NCI-H2081 (cell line): ENCODE measurements at regions not wholly inside any gene's neighbourhood (a gene's known extent, or its start where the extent isn't known, plus 50 kb on each side); places are given as distances from the start of the nearest gene placed in this dataset.
"Not testable (repeated sequence)": the region's sequence is repeated elsewhere in the genome, so short reads cannot be mapped to it uniquely, and the experiment has no call there.

Source experiments
- DNase-seq, 2 experiments: peaks; one replicate each; lab custom pipeline; 2025; lab: John Stamatoyannopoulos, UW

DNA sequence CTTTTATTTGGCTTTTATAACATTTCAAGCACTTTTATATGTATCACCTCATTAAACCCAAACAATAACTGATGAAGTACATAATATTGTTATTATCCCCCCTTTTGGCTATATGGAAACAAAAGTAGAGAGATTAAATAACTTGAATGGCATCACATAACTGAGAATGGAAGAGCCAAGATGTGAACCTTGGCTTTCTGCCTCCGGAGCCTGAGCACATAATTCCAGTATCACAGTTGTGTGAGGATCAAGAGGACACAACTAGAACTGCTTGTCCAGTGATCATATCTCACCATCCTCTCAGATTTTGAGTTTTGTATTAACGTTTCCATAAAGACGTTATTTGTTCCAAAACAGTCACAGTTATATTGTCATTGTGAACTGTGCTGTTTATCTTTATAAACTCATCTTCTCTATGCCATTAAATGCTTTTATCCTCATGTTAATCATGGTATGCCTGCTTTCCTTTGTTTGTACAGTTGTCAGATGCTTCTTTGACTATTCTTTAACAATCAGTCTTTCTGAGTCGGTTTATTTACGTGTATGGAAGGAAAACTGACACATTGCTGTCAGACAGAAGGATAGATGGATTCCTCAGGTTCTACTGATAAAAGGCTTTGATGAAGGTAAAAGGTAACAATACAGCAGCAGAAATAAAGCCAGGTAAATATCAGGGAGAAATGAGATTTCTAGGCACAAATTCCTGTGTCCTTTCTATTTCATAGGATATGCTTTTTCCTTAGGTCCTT is 92.0 kb upstream of the FAM13C start:
- no peak for DNase-seq

DNA sequence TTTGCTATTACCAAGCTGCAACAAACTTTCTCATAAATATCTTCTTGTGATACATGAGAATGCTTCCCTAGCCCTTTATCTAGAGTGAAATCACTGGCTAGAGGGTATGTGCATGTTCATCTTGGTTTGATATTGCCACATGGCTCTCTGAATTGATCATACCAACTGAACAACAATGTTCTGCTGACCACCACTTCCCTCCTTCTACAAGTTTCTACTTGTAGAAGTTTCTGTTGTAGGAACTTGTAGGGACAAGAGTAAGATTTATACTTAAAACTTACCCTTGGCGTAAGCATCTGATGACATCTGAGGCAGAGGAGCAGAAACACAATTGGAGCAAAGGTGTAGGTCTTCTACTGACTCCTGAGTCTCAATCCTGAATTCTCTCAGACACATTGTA is 86.3 kb upstream of the FAM13C start:
- no peak for DNase-seq

DNA sequence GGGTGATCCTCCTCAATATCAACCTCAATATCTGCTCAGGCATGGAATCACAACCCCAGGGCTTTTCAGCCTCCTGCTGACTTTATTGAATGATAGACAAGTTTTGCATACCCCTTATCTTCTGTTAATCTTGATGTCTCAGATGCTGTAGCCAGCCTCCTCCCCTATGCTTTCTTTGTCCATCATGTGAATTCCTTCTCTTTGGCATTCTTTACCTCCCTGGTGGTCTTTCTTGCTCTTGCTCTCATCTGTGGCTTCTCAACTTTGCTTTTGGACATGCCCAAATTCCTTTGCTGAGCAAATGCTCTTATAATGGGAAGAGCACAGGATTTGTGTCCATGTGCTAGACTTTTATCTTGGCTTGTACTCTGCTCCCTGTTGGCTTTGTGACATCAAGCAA is 73.4 kb upstream of the FAM13C start:
- DNase-seq: no peak

DNA sequence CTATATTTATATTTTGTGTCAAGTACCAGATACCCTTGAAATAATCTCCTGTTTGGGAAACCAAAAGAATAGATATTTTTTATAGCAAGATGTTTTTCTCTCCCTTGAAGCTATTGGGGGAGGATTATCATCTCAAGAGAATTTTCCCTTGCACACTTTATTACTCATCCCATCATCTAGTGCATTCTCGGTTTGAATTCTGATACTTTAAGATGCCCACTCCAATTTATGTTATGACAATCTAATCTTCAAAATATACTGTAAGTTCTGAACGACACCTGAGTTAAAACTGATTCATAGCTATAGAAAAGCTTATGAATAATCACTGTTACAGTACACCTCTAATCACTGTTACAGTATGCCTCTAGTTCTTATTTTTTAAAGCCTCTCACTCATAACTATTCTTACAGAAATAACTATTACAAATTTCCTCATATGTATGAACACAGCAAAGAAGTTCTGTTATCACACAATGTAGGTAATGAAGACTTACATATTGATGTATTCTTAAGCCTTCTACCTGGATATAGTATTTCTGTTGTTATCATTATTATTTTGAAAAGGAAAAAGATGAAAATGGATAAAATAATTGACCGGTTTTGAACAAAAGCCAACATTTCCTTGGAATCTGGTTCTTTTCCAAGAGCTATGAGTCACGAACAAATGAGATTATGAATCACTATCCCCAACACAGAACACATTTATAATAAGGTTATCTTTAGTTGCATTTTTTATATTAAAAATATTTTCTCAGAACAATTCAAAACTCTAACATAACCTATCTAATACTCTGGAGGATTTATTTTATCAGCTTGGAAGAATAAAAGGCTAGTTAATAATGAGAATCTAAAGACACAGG is 72.3 kb upstream of the FAM13C start:
- no peak for DNase-seq

DNA sequence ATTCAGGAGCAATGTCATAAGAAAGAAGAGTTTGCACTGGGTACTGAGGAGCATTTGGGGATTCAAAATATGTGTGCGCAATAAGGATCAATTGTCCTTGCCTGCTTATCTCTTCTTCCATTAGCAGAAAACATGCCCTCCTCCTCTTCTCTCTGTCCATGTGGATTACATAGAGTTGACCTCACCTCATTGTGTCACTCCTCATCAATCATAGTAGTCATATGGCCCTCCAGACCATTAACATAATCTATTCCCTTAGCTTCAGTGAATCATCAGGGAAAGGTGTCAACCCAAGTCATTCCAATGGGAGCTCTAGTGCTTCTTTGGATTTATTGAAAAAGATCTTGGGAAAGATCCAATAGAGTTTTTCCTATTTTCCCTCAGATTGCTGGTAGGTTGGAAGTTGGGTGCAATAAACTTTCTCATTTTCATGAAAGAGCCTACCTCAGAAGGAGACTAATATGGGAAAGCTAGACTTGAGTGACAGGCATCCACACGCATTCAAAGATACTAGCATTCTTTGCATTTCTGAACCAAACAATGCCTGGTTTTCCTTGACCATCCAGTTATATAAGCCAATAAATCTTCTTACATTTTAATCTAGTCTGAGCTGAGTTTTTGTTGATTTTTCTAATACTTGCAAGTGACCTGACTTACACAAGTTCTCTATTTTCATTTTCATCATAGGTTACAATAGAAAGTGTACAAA is 71.5 kb upstream of the FAM13C start:
- DNase-seq: no peak

DNA sequence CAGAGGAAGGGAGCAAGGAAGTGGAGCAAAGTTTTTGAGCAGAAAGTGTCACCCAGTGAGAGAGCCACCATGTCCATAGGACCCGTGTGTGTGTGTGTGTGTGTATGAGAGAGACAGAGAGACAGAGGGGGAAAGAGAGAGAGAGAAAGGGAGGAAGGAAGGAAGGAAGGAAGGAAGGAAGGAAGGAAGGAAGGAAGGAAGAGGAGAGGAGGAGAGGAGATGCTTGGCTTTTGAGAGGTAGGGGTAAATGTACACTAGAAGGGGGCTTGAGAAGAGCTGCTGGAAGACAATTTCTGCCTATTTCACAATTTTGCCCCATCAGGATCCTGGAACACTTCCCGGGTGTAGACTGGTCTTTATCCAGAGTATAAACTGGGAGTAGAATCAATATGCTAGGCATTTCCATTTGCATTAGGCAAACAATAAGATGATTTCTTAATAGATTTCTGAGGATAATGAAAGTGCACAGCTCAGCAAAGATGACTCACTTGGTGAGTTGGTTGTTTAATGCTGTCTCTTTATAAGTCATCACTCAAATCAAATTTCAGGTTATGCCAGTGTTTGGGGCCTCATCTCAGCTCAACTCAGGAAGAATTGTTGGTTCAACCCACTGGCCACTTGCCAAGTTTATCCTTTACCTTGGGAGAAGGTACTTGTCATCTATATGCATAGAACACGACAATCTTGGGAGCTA is 70.0 kb upstream of the FAM13C start:
- no peak for DNase-seq

DNA sequence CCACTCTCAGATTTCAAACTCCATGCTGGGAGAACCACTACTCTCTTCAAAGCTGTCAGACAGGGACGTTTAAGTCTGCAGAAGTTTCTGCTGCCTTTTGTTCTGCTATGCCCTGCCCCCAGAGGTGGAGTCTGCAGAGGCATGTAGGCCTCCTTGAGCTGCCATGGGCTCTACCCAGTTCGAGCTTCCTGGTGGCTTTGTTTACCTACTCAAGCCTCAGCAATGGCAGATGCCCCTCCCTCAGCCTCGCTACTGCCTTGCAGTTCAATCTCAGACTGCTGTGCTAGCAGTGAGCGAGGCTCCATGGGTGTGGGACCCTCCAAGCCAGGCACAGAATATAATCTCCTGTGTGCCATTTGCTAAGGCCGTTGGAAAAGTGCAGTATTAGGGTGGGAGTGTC is 51.4 kb upstream of the FAM13C start:
- not testable (repeated sequence) for DNase-seq
